ENCODE measurements at regions not wholly inside any gene's neighbourhood (a gene's known extent, or its start where the extent isn't known, plus 50 kb on each side); places are given as distances from the start of the nearest gene placed in this dataset.
"Not testable (repeated sequence)": the region's sequence is repeated elsewhere in the genome, so short reads cannot be mapped to it uniquely, and the experiment has no call there.

DNA sequence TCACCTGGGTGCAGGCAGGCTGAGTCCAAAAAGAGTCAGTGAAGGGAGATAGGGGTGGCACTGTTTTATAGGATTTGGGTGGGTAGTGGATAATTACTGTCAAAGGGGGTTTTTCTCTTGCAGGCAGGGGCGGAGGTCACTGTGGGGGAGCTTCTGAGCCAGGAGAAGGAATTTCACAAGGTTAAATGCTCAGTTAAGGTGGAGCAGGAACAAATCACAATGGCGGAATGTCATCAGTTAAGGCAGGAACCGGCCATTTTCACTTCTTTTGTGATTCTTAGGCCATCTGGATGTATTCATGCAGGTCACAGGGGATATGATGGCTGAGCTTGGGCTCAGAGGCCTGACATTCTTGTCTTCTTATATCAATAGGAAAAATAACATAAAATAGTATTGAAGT, 69.7 kb upstream of the SIRPG start:
- H3K27me3 ChIP-seq (ENCODE audit: low read depth); H3K4me1 ChIP-seq; H3K9me3 ChIP-seq; in situ Hi-C loops (cut with MboI; ENCODE audit: low sequenced_read_pairs); H3K36me3 ChIP-seq (replicated peaks); DNase-seq (ENCODE audit: low spot score in 2 of 2); H3K4me3 ChIP-seq: not testable (repeated sequence)

DNA sequence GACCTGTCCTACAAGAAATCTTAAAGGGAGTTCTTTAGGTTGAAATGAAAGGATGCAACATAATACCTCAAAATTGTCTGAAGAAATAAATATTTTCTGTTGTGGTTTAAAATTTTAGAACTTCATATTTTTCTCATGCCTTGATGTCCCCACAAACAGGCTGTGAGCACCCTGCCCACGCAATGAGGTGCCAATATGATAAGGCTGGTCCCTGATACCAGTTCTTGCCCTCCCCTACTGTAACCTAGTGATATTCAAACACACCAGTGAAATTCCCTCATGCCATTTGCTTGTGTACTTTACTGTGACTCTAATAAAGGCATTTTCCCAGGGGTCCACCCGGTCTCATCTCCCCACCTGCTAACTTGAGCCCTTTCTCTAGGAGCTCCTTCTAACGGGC, 67.3 kb upstream of the SIRPG start:
- in situ Hi-C loops (cut with MboI; ENCODE audit: low sequenced_read_pairs), result no loop called here
- H3K27me3 ChIP-seq (ENCODE audit: low read depth), result 0 out of 2 replicates have a peak, but pooled peaks cover 6% of the 10 kb centered on the region
- H3K9me3 ChIP-seq, result no peaks in the 10 kb centered on the region
- no peak for DNase-seq (ENCODE audit: low spot score in 2 of 2)
- no peaks in the 10 kb centered on the region for H3K36me3 ChIP-seq (replicated peaks)
- H3K4me3 ChIP-seq, result no peak overlapping the region
- no peaks in the 10 kb centered on the region for H3K4me1 ChIP-seq

GRCh38 chr20:1722513-1723050, 65.0 kb upstream of the SIRPG start:
- Histone ChIP-seq H3K4me1 (no peaks in the 10 kb centered on the region), H3K27me3 (ENCODE audit: low read depth) (0 out of 2 replicates have a peak, but pooled peaks cover 6% of the 10 kb centered on the region), H3K9me3 (no peaks in the 10 kb centered on the region), H3K36me3 (replicated peaks) (no peaks in the 10 kb centered on the region), H3K4me3 (no peak overlapping the region)
- DNase-seq (ENCODE audit: low spot score in 2 of 2), result no peak
- in situ Hi-C loops (cut with MboI; ENCODE audit: low sequenced_read_pairs), result no loop called here

DNA sequence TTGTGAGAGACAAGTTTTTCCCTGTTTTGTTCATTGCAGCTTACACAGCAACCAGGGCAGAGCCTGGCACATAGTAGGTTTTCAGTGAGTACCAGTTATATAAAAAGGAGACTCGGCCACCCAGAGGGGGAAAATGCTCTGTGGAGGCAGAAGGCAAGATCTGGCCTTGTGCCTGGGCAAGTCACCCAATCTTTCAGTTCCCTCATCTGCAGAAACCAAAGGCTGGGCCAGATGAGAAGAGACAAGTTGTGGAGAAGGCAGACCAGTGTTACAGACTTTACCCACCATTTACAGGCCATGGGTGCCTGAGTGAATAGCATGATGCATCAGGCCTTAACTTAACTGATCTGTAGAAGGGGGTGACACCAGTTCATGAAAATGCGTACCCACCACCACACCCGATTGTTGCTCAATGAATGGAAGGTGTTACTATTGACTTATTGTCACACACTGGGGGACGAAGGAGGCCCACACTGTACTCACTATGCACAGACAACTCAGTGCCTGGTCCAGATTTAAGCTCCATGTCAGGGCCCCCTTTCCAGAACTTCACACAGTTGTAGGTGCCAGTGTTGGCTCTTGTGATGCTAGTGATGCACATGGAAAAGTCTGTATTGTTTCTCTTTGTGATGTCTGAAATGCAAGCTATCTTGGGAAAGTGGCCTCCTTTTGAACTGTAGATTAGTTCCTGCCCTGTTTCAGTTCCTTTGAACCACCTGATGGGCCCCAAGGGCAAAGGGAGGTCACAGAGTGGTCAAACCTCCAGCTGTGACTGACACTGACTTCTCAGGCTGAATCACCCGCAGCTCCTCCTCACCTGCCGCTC, 64.3 kb upstream of the SIRPG start:
- no peak overlapping the region for H3K4me3 ChIP-seq
- H3K27me3 ChIP-seq (ENCODE audit: low read depth), result 0 out of 2 replicates have a peak, but pooled peaks cover 6% of the 10 kb centered on the region

GRCh38 chr20:1720845-1721475, 63.4 kb upstream of the SIRPG start:
- Histone ChIP-seq H3K36me3 (replicated peaks) (no peaks in the 10 kb centered on the region), H3K4me1 (no peaks in the 10 kb centered on the region), H3K4me3 (no peak overlapping the region), H3K27me3 (ENCODE audit: low read depth) (0 out of 2 replicates have a peak, but pooled peaks cover 6% of the 10 kb centered on the region), H3K9me3 (no peaks in the 10 kb centered on the region)
- no peak for DNase-seq (ENCODE audit: low spot score in 2 of 2)
- in situ Hi-C loops (cut with MboI; ENCODE audit: low sequenced_read_pairs), result no loop called here

More for the DNA sequence above, 64.3 kb upstream of the SIRPG start:
- Histone ChIP-seq H3K36me3 (replicated peaks) (no peaks in the 10 kb centered on the region), H3K4me1 (no peaks in the 10 kb centered on the region), H3K9me3 (no peaks in the 10 kb centered on the region)
- no peak for DNase-seq (ENCODE audit: low spot score in 2 of 2)
- in situ Hi-C loops (cut with MboI; ENCODE audit: low sequenced_read_pairs), result no loop called here

DNA sequence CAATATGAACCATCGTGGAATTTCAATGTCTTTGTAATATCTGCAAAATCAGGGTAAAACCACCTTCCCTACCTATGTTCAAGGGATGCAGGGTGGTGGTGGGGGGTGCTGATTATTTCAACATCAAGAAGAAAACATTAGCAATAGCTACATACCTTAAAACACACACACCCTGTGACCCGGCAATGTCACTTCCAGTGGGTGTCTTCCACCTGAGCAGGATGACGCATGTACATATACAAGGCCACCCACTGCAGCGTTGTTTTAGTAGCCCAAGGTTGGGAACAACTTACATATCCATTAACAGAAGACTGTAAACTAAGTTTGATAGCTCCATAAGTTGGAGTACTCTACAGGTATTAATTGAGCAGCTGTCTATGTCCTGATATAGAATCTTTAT, 62.6 kb upstream of the SIRPG start:
- no peaks in the 10 kb centered on the region for H3K9me3 ChIP-seq
- in situ Hi-C loops (cut with MboI; ENCODE audit: low sequenced_read_pairs), result no loop called here
- 0 out of 2 replicates have a peak, but pooled peaks cover 6% of the 10 kb centered on the region for H3K27me3 ChIP-seq (ENCODE audit: low read depth)
- no peak overlapping the region for H3K4me3 ChIP-seq
- no peaks in the 10 kb centered on the region for H3K4me1 ChIP-seq
- DNase-seq (ENCODE audit: low spot score in 2 of 2), result no peak
- no peaks in the 10 kb centered on the region for H3K36me3 ChIP-seq (replicated peaks)

- H3K9me3 ChIP-seq, result no peaks in the 10 kb centered on the region
- in situ Hi-C loops (cut with MboI; ENCODE audit: low sequenced_read_pairs), result no loop called here
- H3K4me3 ChIP-seq, result no peak overlapping the region
- H3K27me3 ChIP-seq (ENCODE audit: low read depth), result peaks cover 6% of the 10 kb centered on the region; the same call in 1 of the 2 replicates
- H3K36me3 ChIP-seq (replicated peaks), result no peaks in the 10 kb centered on the region
- no peak for DNase-seq (ENCODE audit: low spot score in 2 of 2)
- no peaks in the 10 kb centered on the region for H3K4me1 ChIP-seq
Measured at GRCh38 chr20:1718604-1719384, 61.2 kb upstream of the SIRPG start.

GRCh38 chr20:1712634-1713624, 55.4 kb upstream of the SIRPG start:
- Histone ChIP-seq H3K4me1 (no peaks in the 10 kb centered on the region), H3K4me3 (no peak overlapping the region), H3K36me3 (replicated peaks) (no peaks in the 10 kb centered on the region), H3K9me3 (no peaks in the 10 kb centered on the region), H3K27me3 (ENCODE audit: low read depth) (no peaks in the 10 kb centered on the region; the same call in 1 of the 2 replicates)
- no peak for DNase-seq (ENCODE audit: low spot score in 2 of 2)
- in situ Hi-C loops (cut with MboI; ENCODE audit: low sequenced_read_pairs), result no loop called here

DNA sequence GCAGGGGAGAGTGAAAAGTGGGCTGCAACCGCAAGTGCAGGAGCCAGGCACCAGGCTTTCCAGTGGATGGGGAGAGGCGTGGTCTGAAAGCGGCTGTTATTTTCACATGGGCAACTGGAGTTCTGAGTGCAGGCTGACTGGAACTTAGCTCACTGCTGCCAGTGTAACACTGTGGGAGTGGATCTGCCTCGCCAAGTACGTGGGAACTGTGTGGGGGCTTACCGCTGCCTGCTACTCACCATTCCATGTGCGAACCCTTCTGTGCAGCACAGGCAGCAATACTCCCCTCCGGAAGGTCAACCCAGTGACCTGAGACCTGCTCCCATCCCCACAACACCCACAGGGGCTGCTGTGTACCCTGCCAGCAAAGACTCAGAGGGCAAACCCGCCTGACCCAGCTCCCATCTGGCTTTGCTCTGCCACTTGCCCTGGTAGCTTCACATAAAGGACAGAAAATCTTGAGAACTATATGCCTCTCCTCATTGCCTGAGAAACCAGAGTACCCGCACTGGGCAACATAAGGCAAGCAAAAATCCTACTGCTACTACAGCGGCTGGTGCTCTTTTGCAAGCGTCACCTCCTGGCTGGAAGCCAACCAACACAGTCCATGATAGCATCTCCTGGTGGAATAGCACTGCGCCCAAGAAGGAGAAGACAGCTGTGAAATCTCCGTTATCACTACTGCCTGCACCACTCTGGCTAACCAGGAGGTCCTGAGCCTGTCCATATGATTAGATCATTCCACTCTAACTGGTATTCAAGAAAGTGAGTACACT, 54.4 kb upstream of the SIRPG start:
- DNase-seq (ENCODE audit: low spot score in 2 of 2), result no peak
- in situ Hi-C loops (cut with MboI; ENCODE audit: low sequenced_read_pairs), result no loop called here
- H3K4me1 ChIP-seq, result no peaks in the 10 kb centered on the region
- H3K9me3 ChIP-seq, result no peaks in the 10 kb centered on the region
- no peaks in the 10 kb centered on the region; the same call in 1 of the 2 replicates for H3K27me3 ChIP-seq (ENCODE audit: low read depth)
- H3K4me3 ChIP-seq, result no peak overlapping the region
- no peaks in the 10 kb centered on the region for H3K36me3 ChIP-seq (replicated peaks)

GRCh38 chr20:1711266-1711665, 53.7 kb upstream of the SIRPG start:
- Histone ChIP-seq H3K4me3 (no peak overlapping the region), H3K9me3 (no peaks in the 10 kb centered on the region), H3K36me3 (replicated peaks) (no peaks in the 10 kb centered on the region), H3K27me3 (ENCODE audit: low read depth) (no peaks in the 10 kb centered on the region; the same call in 1 of the 2 replicates), H3K4me1 (no peaks in the 10 kb centered on the region)
- DNase-seq (ENCODE audit: low spot score in 2 of 2), result no peak
- in situ Hi-C loops (cut with MboI; ENCODE audit: low sequenced_read_pairs), result no loop called here

DNA sequence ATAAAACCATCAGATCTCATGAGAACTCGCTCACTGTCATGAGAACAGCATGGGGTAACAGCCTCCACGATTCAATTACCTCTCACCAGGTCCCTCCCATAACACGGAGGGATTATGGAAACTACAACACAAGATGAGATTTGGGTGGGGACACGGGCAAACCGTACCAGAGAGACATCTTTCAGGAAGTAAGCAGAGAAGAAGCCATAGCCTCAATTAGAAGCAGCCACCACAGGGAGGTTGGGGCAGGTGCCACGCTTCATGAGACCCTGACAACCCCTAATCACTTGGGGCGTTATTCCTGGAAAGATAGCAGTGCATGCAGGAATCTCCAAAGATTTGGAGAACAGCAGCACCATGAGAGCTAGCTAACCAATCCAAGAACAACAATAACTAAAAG, 52.9 kb upstream of the SIRPG start:
- Histone ChIP-seq H3K4me1 (no peaks in the 10 kb centered on the region), H3K9me3 (no peaks in the 10 kb centered on the region), H3K27me3 (ENCODE audit: low read depth) (no peaks in the 10 kb centered on the region; the same call in 1 of the 2 replicates), H3K36me3 (replicated peaks) (no peaks in the 10 kb centered on the region), H3K4me3 (no peak overlapping the region)
- in situ Hi-C loops (cut with MboI; ENCODE audit: low sequenced_read_pairs), result no loop called here
- DNase-seq (ENCODE audit: low spot score in 2 of 2), result no peak
